ENCODE measurements at regions not wholly inside any gene's neighbourhood (a gene's known extent, or its start where the extent isn't known, plus 50 kb on each side); places are given as distances from the start of the nearest gene placed in this dataset.

- Histone ChIP-seq H3K27me3 (replicated peaks in 1 of 2; ENCODE audit: control insufficient read depth in 2 of 2, insufficient read depth in 2 of 2, low read length in 1 of 2) (peaks cover 0 to 2% of the 10 kb centered on the region in 2 experiments; a peak in 2 of 4 replicates), H3K4me3 (no peak overlapping the region), H3K4me1 (ENCODE audit: control insufficient read depth, insufficient read depth, low read length) (no peaks in the 10 kb centered on the region), H3K4me2 (ENCODE audit: control insufficient read depth, insufficient read depth) (no peak overlapping the region), H3K9me3 (replicated peaks; ENCODE audit: control insufficient read depth, insufficient read depth, low read length) (no peaks in the 10 kb centered on the region; the same call in 2 of the 3 replicates), H3K79me2 (ENCODE audit: control insufficient read depth, insufficient read depth, low read length) (no peaks in the 10 kb centered on the region), H3K36me3 (ENCODE audit: control insufficient read depth in 2 of 2, insufficient read depth in 2 of 2, low read length in 1 of 2) (no peaks in the 10 kb centered on the region), H2AFZ (ENCODE audit: control insufficient read depth, low read depth, low read length) (no peak overlapping the region), H3K9ac (ENCODE audit: control insufficient read depth, insufficient read depth, low read length) (no peak overlapping the region), H3K27ac (ENCODE audit: control insufficient read depth, insufficient read depth) (no peak overlapping the region), H4K20me1 (ENCODE audit: control insufficient read depth, insufficient read depth) (no peaks in the 10 kb centered on the region)
- intact Hi-C loops (cut with micrococcal nuclease; ENCODE audit: unreplicated experiment) (no loop called here), in situ Hi-C loops (cut with MboI) (no loop called here)
- ChIA-PET SMC1A (ENCODE audit: uncharacterized antibody, unreplicated experiment) (no interaction called here), CTCF (no interaction called here), POLR2A (no interaction called here), RAD21 (ENCODE audit: unreplicated experiment) (no interaction called here)
- no TSS peak for BruUV-seq (replicated peaks)
- 39% methylated on average over 6 of the region's 6 CpGs for WGBS (ENCODE audit: insufficient coverage, insufficient replicate concordance, low lambda C conversion rate, missing lambda C conversion rate)
- FAIRE-seq, result no peak
- DNase-seq (ENCODE audit: low read depth, low spot score), result no peak
- TF ChIP-seq TAF1 (IDR thresholded peaks at IDR 0.05; ENCODE audit: borderline replicate concordance, low read depth, low read length) (no peak), SUPT20H (IDR thresholded peaks at IDR 0.05; ENCODE audit: borderline replicate concordance, control insufficient read depth, low read depth, low read length) (no peak), ZNF274 (IDR thresholded peaks at IDR 0.05; ENCODE audit: insufficient read depth, insufficient read length) (no peak), HSF1 (IDR thresholded peaks at IDR 0.05; ENCODE audit: low read depth, low read length) (no peak), KAT2A (conservative IDR thresholded peaks at IDR 0.05; ENCODE audit: control insufficient read depth, low read depth, low read length) (no peak), RELB (IDR thresholded peaks at IDR 0.05; ENCODE audit: low read depth) (no peak), POLR2AphosphoS2 (IDR thresholded peaks at IDR 0.05; ENCODE audit: low read depth, low read length) (no peak), MXI1 (IDR thresholded peaks at IDR 0.05; ENCODE audit: low read depth, low read length) (no peak), RAD51 (IDR thresholded peaks at IDR 0.05) (no peak), YY1 (IDR thresholded peaks at IDR 0.05; ENCODE audit: low read depth, low read length) (no peak)
- TF ChIP-seq, protein P1, sequence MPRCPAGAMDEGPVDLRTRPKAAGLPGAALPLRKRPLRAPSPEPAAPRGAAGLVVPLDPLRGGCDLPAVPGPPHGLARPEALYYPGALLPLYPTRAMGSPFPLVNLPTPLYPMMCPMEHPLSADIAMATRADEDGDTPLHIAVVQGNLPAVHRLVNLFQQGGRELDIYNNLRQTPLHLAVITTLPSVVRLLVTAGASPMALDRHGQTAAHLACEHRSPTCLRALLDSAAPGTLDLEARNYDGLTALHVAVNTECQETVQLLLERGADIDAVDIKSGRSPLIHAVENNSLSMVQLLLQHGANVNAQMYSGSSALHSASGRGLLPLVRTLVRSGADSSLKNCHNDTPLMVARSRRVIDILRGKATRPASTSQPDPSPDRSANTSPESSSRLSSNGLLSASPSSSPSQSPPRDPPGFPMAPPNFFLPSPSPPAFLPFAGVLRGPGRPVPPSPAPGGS (IDR thresholded peaks at IDR 0.05; ENCODE audit: borderline replicate concordance, insufficient read depth, low read depth, low read length, poor library complexity, severe bottlenecking), result no peak
- TF ChIP-seq, protein P2, sequence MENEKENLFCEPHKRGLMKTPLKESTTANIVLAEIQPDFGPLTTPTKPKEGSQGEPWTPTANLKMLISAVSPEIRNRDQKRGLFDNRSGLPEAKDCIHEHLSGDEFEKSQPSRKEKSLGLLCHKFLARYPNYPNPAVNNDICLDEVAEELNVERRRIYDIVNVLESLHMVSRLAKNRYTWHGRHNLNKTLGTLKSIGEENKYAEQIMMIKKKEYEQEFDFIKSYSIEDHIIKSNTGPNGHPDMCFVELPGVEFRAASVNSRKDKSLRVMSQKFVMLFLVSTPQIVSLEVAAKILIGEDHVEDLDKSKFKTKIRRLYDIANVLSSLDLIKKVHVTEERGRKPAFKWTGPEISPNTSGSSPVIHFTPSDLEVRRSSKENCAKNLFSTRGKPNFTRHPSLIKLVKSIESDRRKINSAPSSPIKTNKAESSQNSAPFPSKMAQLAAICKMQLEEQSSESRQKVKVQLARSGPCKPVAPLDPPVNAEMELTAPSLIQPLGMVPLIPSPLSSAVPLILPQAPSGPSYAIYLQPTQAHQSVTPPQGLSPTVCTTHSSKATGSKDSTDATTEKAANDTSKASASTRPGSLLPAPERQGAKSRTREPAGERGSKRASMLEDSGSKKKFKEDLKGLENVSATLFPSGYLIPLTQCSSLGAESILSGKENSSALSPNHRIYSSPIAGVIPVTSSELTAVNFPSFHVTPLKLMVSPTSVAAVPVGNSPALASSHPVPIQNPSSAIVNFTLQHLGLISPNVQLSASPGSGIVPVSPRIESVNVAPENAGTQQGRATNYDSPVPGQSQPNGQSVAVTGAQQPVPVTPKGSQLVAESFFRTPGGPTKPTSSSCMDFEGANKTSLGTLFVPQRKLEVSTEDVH (IDR thresholded peaks at IDR 0.05; ENCODE audit: low read depth, partially characterized antibody), result no peak
- TF ChIP-seq, protein P3, sequence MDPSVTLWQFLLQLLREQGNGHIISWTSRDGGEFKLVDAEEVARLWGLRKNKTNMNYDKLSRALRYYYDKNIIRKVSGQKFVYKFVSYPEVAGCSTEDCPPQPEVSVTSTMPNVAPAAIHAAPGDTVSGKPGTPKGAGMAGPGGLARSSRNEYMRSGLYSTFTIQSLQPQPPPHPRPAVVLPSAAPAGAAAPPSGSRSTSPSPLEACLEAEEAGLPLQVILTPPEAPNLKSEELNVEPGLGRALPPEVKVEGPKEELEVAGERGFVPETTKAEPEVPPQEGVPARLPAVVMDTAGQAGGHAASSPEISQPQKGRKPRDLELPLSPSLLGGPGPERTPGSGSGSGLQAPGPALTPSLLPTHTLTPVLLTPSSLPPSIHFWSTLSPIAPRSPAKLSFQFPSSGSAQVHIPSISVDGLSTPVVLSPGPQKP (IDR thresholded peaks at IDR 0.05; ENCODE audit: low read depth, low read length), result no peak
- TF ChIP-seq, protein P4, sequence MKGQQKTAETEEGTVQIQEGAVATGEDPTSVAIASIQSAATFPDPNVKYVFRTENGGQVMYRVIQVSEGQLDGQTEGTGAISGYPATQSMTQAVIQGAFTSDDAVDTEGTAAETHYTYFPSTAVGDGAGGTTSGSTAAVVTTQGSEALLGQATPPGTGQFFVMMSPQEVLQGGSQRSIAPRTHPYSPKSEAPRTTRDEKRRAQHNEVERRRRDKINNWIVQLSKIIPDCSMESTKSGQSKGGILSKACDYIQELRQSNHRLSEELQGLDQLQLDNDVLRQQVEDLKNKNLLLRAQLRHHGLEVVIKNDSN (IDR thresholded peaks at IDR 0.05; ENCODE audit: borderline replicate concordance, extremely low read length, insufficient read depth, low read depth, low read length), result no peak
- ATAC-seq, result no peak
Observed at GRCh38 chr20:47949230-47949629, 163.9 kb upstream of the SULF2 start.
